H9 (cell line): ENCODE measurements at regions not wholly inside any gene's neighbourhood (a gene's known extent, or its start where the extent isn't known, plus 50 kb on each side); places are given as distances from the start of the nearest gene placed in this dataset.

Experiments
- DNase-seq: peaks from one replicate; pipeline ENCODE4 v3.0.0-alpha.2; 2017
- H2AFZ ChIP-seq: one replicate; pipeline ENCODE4 v1.6.1; 2013; ENCODE audit warnings: mild to moderate bottlenecking, low read length, control low read depth, moderate library complexity
- H2AK5ac ChIP-seq: 2 replicates; pipeline ENCODE4 v1.6.1; 2013; ENCODE audit warnings: low read length, control low read depth, mixed read lengths; ENCODE audit not compliant: insufficient read length
- H2BK120ac ChIP-seq: one replicate; pipeline ENCODE4 v1.6.1; 2013; ENCODE audit warnings: low read depth, mild to moderate bottlenecking, low read length, control low read depth, inconsistent platforms; ENCODE audit not compliant: poor library complexity, severe bottlenecking
- H2BK12ac ChIP-seq: 2 replicates; pipeline ENCODE4 v1.6.1; 2013; ENCODE audit warnings: low read length, control low read depth, mixed read lengths, low read depth; ENCODE audit not compliant: insufficient read length
- H2BK15ac ChIP-seq: 2 replicates; pipeline ENCODE4 v1.6.1; 2013; ENCODE audit warnings: low read depth, low read length, control low read depth
- H2BK20ac ChIP-seq: one replicate; pipeline ENCODE4 v1.6.1; 2013; ENCODE audit warnings: low read depth, mild to moderate bottlenecking, low read length, control low read depth, inconsistent platforms; ENCODE audit not compliant: poor library complexity, severe bottlenecking
- H2BK5ac ChIP-seq: 2 replicates; pipeline ENCODE4 v1.6.1; 2013; ENCODE audit warnings: low read length, control low read depth, mixed read lengths; ENCODE audit not compliant: insufficient read length
- H3K14ac ChIP-seq: 2 replicates; pipeline ENCODE4 v1.6.1; 2013; ENCODE audit warnings: low read length, control low read depth; ENCODE audit not compliant: insufficient read depth
- H3K18ac ChIP-seq: 2 replicates; pipeline ENCODE4 v1.6.1; 2013; ENCODE audit warnings: low read depth, mild to moderate bottlenecking, mixed read lengths, low read length, control low read depth; ENCODE audit not compliant: insufficient read length
- H3K23ac ChIP-seq: 2 replicates; pipeline ENCODE4 v1.6.1; 2013; ENCODE audit warnings: low read length, control low read depth, mixed read lengths, low read depth; ENCODE audit not compliant: insufficient read length
- H3K23me2 ChIP-seq: 2 replicates; pipeline ENCODE4 v1.6.1; 2013; ENCODE audit warnings: low read depth, mild to moderate bottlenecking, mixed read lengths, low read length, control low read depth; ENCODE audit not compliant: insufficient read length, poor library complexity, severe bottlenecking
- H3K27ac ChIP-seq: 2 replicates; pipeline ENCODE4 v1.5.1; 2013; ENCODE audit warnings: low read length, control low read depth, mixed read lengths, low read depth; ENCODE audit not compliant: insufficient read length
- H3K27me3 ChIP-seq: 2 replicates; pipeline ENCODE4 v1.6.1; 2013; ENCODE audit warnings: low read length, control low read depth, inconsistent platforms; ENCODE audit not compliant: insufficient read depth
- H3K4ac ChIP-seq: 2 replicates; pipeline ENCODE4 v1.6.1; 2013; ENCODE audit warnings: low read depth, mild to moderate bottlenecking, control low read depth, inconsistent platforms, low read length, moderate library complexity
- H3K4me1 ChIP-seq: 2 replicates; pipeline ENCODE4 v1.6.1; 2013; ENCODE audit warnings: low read length, control low read depth, inconsistent platforms; ENCODE audit not compliant: insufficient read depth
- H3K4me2 ChIP-seq: 2 replicates; pipeline ENCODE4 v1.6.1; 2013; ENCODE audit warnings: low read length, control low read depth, mixed read lengths; ENCODE audit not compliant: insufficient read length, insufficient read depth
- H3K56ac ChIP-seq: 2 replicates; pipeline ENCODE4 v1.6.1; 2013; ENCODE audit warnings: low read depth, mild to moderate bottlenecking, mixed read lengths, low read length, control low read depth; ENCODE audit not compliant: insufficient read length
- H3K79me1 ChIP-seq: 2 replicates; pipeline ENCODE4 v1.6.1; 2013; ENCODE audit warnings: low read depth, mild to moderate bottlenecking, moderate library complexity, low read length, control low read depth, inconsistent platforms; ENCODE audit not compliant: insufficient read depth, poor library complexity, severe bottlenecking
- H3K79me2 ChIP-seq: 2 replicates; pipeline ENCODE4 v1.6.1; 2013; ENCODE audit warnings: low read length, control low read depth, inconsistent platforms; ENCODE audit not compliant: insufficient read depth
- H3K9ac ChIP-seq: 2 replicates; pipeline ENCODE4 v1.6.1; 2013; ENCODE audit warnings: low read length, control low read depth, mixed read lengths; ENCODE audit not compliant: insufficient read length; ENCODE audit errors: extremely low read depth
- H3K9me3 ChIP-seq: one replicate; pipeline ENCODE4 v1.6.1; 2013; ENCODE audit warnings: low read depth, low read length, inconsistent platforms; ENCODE audit not compliant: control insufficient read depth
- H3T11ph ChIP-seq: one replicate; pipeline ENCODE4 v1.6.1; 2013; ENCODE audit warnings: mild to moderate bottlenecking, low read length, control low read depth, inconsistent platforms
- H4K20me1 ChIP-seq: one replicate; pipeline ENCODE4 v1.6.1; 2013; ENCODE audit not compliant: control insufficient read depth, insufficient read length, insufficient read depth
- H4K5ac ChIP-seq: 2 replicates; pipeline ENCODE4 v1.6.1; 2013; ENCODE audit warnings: low read depth, mild to moderate bottlenecking, mixed read lengths, low read length, control low read depth; ENCODE audit not compliant: insufficient read length
- H4K8ac ChIP-seq: replicated peaks from 2 replicates; pipeline ENCODE4 v1.6.1; 2013; ENCODE audit warnings: low read length, control low read depth, mixed read lengths, low read depth; ENCODE audit not compliant: insufficient read length
- H4K91ac ChIP-seq: 2 replicates; pipeline ENCODE4 v1.6.1; 2013; ENCODE audit warnings: low read depth, mild to moderate bottlenecking, moderate library complexity, mixed read lengths, low read length, control low read depth; ENCODE audit not compliant: insufficient read length
- H3K27ac Mint-ChIP-seq, 3 experiments: 2 replicates in 2 of 3; 3 replicates in 1 of 3; pipeline ENCODE4 v1.8.0; 2020 to 2021; ENCODE audit warnings: mixed read lengths in 3 of 3, mild to moderate bottlenecking in 1 of 3, moderate library complexity in 1 of 3
- H3K27me3 Mint-ChIP-seq: 2 replicates; pipeline ENCODE4 v1.8.0; 2021; ENCODE audit warnings: low read depth, mild to moderate bottlenecking, moderate library complexity, mixed read lengths
- H3K36me3 Mint-ChIP-seq, 3 experiments: 2 replicates in 2 of 3; 3 replicates in 1 of 3; pipeline ENCODE4 v1.8.0; 2020 to 2021; ENCODE audit warnings: low read depth in 3 of 3, mixed read lengths in 3 of 3; ENCODE audit not compliant: insufficient read depth in 1 of 3
- H3K4me1 Mint-ChIP-seq, 2 experiments: 2 replicates each; pipeline ENCODE4 v1.8.0; 2020; ENCODE audit warnings: mixed read lengths in 2 of 2
- H3K4me3 Mint-ChIP-seq, 2 experiments: 2 replicates in 1 of 2; 3 replicates in 1 of 2; pipeline ENCODE4 v1.8.0; 2020 to 2021; ENCODE audit warnings: mild to moderate bottlenecking in 2 of 2, mixed read lengths in 2 of 2, moderate library complexity in 1 of 2
- H3K9me3 Mint-ChIP-seq, 2 experiments: 2 replicates in 1 of 2; 3 replicates in 1 of 2; pipeline ENCODE4 v1.8.0; 2020; ENCODE audit warnings: mild to moderate bottlenecking in 2 of 2, mixed read lengths in 2 of 2, moderate library complexity in 1 of 2
- WGBS: extraction: QIAGEN DNeasy Blood & Tissue Kit; methylation state at CpG from one replicate; pipeline ENCODE4 v1.1.7; 2013; ENCODE audit warnings: missing lambda C conversion rate, low lambda C conversion rate, mixed read lengths; ENCODE audit not compliant: insufficient read length; ENCODE audit errors: extremely low coverage; 5-methylcytosine and 5-hydroxymethylcytosine counted together
- TF ChIP-seq, protein P1 (sequence below): fragments of 200-600 bp; sonication (generic); conservative IDR thresholded peaks from 3 replicates; pipeline ENCODE4 v1.8.0; 2021; ENCODE audit warnings: antibody characterized with exemption, mild to moderate bottlenecking

DNA sequence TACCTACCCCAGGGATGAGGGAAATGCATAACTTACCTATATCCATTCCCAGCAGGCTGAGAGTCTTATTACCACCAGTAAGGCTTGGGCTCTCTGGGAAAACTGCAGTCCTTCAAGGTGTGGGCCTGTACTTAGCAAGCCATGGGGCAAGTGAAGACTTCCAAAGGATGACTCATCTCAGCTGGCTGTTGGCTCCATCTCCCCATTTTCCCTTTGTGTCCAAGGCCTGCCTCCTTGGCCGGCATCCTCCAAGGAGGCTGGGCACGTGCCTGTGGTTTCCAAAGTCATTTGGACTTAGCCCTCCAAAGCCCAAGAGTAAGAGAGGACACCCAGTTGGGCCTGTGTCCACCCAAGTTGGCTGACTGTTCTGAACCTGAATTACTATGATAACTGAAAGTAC, 89.8 kb downstream of the TMEM100 start:
- TF ChIP-seq, protein P1, sequence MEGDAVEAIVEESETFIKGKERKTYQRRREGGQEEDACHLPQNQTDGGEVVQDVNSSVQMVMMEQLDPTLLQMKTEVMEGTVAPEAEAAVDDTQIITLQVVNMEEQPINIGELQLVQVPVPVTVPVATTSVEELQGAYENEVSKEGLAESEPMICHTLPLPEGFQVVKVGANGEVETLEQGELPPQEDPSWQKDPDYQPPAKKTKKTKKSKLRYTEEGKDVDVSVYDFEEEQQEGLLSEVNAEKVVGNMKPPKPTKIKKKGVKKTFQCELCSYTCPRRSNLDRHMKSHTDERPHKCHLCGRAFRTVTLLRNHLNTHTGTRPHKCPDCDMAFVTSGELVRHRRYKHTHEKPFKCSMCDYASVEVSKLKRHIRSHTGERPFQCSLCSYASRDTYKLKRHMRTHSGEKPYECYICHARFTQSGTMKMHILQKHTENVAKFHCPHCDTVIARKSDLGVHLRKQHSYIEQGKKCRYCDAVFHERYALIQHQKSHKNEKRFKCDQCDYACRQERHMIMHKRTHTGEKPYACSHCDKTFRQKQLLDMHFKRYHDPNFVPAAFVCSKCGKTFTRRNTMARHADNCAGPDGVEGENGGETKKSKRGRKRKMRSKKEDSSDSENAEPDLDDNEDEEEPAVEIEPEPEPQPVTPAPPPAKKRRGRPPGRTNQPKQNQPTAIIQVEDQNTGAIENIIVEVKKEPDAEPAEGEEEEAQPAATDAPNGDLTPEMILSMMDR: no peak
- H2AFZ ChIP-seq: no peak overlapping the region
- no peaks in the 10 kb centered on the region for H3K23me2 ChIP-seq
- Mint-ChIP-seq H3K4me1 (peaks cover 7 to 9% of the 10 kb centered on the region in 2 experiments; a peak in 2 of 4 replicates), H3K27ac (no peak overlapping the region), H3K9me3 (peaks cover 2 to 3% of the 10 kb centered on the region in 2 experiments; a peak in 3 of 5 replicates), H3K27me3 (no peaks in the 10 kb centered on the region), H3K36me3 (peaks cover 0 to 3% (median 0%) of the 10 kb centered on the region in 3 experiments; a peak in 1 of 7 replicates), H3K4me3 (no peak overlapping the region)
- H2BK120ac ChIP-seq: no peak overlapping the region
- no peak overlapping the region for H3K18ac ChIP-seq
- no CpG with 5 or more reads among the region's 2 CpGs for WGBS
- no peaks in the 10 kb centered on the region for H3K79me1 ChIP-seq
- no peaks in the 10 kb centered on the region for H3K9me3 ChIP-seq
- no peak overlapping the region for H2BK20ac ChIP-seq
- no peaks in the 10 kb centered on the region for H3K27me3 ChIP-seq
- no peak overlapping the region for H3K14ac ChIP-seq
- no peak overlapping the region for H2BK5ac ChIP-seq
- no peak overlapping the region for H2AK5ac ChIP-seq
- H2BK12ac ChIP-seq: no peak overlapping the region
- no peak overlapping the region for H3K23ac ChIP-seq
- no peak overlapping the region for H3K4ac ChIP-seq
- no peak overlapping the region for H4K91ac ChIP-seq
- H3K79me2 ChIP-seq: no peaks in the 10 kb centered on the region
- no peak overlapping the region for H3T11ph ChIP-seq
- H3K9ac ChIP-seq: no peak overlapping the region
- H3K56ac ChIP-seq: no peak overlapping the region
- H4K20me1 ChIP-seq: no peaks in the 10 kb centered on the region
- no peak overlapping the region for H2BK15ac ChIP-seq
- peaks cover 2% of the 10 kb centered on the region; the same call in 1 of the 2 replicates for H3K4me1 ChIP-seq
- H4K5ac ChIP-seq: no peak overlapping the region
- no peak overlapping the region for H3K4me2 ChIP-seq
- H4K8ac ChIP-seq: no peak overlapping the region
- H3K27ac ChIP-seq: no peak overlapping the region
- DNase-seq: no peak
